ENCODE measurements at regions not wholly inside any gene's neighbourhood (a gene's known extent, or its start where the extent isn't known, plus 50 kb on each side); places are given as distances from the start of the nearest gene placed in this dataset.
A peak's percentile ranks its signal among the peaks of the same experiment; 100 is the strongest.

DNA sequence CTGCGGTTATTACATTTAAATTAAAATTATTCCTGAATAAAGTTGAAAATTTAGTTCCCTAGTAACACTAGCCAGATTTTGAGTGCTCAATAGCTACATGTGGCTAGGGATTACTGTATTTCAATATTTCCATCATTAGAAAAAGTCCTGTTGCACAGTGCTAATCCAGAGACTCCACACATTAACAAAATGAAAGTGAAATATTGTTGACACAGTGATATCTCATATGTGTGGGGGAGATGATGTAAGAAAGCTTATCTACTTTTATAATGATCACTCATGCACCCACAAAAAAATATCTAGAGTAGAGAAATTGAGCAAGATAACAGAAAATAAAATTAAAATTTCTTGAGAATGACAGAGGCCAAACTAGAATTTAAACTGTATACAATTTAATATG, 74.9 kb downstream of the MAGEB10 start:
- ChIA-PET CTCF (no interaction called here), POLR2A (no interaction called here)
- no peak for TF ChIP-seq FOSB (CRISPR knock-in tag; IDR thresholded peaks at IDR 0.05)
- ATAC-seq (no peak), DNase-seq (ENCODE audit: low read depth in 1 of 2, low spot score in 1 of 2) (no peak), FAIRE-seq (no peak)
- WGBS (ENCODE audit: missing lambda C conversion rate), result 92% methylated on average over 1 of the region's 1 CpG
- Histone ChIP-seq H3K27ac (no peak overlapping the region), H3K4me1 (no peaks in the 10 kb centered on the region), H3K9me3 (no peaks in the 10 kb centered on the region), H3K4me2 (no peak overlapping the region), H3K4me3 (no peak overlapping the region)

DNA sequence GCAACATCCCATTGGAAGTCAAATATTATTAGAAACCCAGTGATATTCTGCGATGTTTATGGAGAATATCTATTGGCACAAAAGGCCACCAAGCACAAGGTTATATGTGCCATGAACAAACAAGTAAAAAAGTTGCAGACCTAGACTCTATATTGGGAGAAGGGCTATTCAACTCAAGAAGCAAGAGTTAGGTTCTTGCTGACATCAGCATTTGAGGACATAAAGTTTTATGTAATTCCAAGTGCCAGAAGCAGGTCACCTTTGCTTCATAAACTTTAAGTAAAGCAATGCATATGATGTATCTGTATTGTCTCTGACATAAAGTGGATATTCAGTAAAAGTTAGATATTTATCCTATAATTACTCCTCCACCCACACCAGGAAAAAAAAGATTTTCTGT, 71.1 kb downstream of the MAGEB10 start:
- DNase-seq (ENCODE audit: low read depth in 1 of 2, low spot score in 1 of 2) (no peak), ATAC-seq (no peak), FAIRE-seq (peak; percentile 92)
- CTCF ChIA-PET, result no interaction called here
- Histone ChIP-seq H3K4me1 (no peaks in the 10 kb centered on the region), H3K4me3 (no peak overlapping the region), H3K4me2 (no peak overlapping the region), H3K9me3 (no peaks in the 10 kb centered on the region), H3K27ac (no peak overlapping the region)
- 80% methylated on average over 1 of the region's 1 CpG for WGBS (ENCODE audit: missing lambda C conversion rate)
- POLR2A ChIA-PET, result no interaction called here
- peak; percentile 85 for TF ChIP-seq MAFK (IDR thresholded peaks at IDR 0.05; ENCODE audit: partially characterized antibody)
- no peak for TF ChIP-seq CBX2 (IDR thresholded peaks at IDR 0.05; ENCODE audit: borderline replicate concordance, low read depth)

Data from A549 (cell line).